ENCODE measurements at regions not wholly inside any gene's neighbourhood (a gene's known extent, or its start where the extent isn't known, plus 50 kb on each side); places are given as distances from the start of the nearest gene placed in this dataset.

GRCh38 chr12:91563011-91563765 is 380.6 kb upstream of the DCN start:
- no peak for TF ChIP-seq CTCF (IDR thresholded peaks at IDR 0.05)
- no peak for DNase-seq (ENCODE audit: low spot score)
- peaks cover 12% of the 10 kb centered on the region for H3K4me1 Mint-ChIP-seq (ENCODE audit: low read depth)
- peaks cover 21% of the 10 kb centered on the region for H3K9me3 Mint-ChIP-seq (ENCODE audit: low read depth)
- peaks cover 10% of the 10 kb centered on the region for H3K36me3 Mint-ChIP-seq (ENCODE audit: low read depth)
- no peak overlapping the region for H3K4me3 Mint-ChIP-seq (ENCODE audit: unreplicated experiment)
- H3K27me3 Mint-ChIP-seq (ENCODE audit: low read depth) = no peaks in the 10 kb centered on the region
- H3K27ac Mint-ChIP-seq (ENCODE audit: unreplicated experiment) = no peak overlapping the region

GRCh38 chr12:91562476-91562875 is 379.9 kb upstream of the DCN start:
- DNase-seq (ENCODE audit: low spot score) = no peak
- no peaks in the 10 kb centered on the region for H3K27me3 Mint-ChIP-seq (ENCODE audit: low read depth)
- no peak overlapping the region for H3K27ac Mint-ChIP-seq (ENCODE audit: unreplicated experiment)
- TF ChIP-seq CTCF (IDR thresholded peaks at IDR 0.05) = no peak
- H3K4me1 Mint-ChIP-seq (ENCODE audit: low read depth) = peaks cover 12% of the 10 kb centered on the region
- H3K36me3 Mint-ChIP-seq (ENCODE audit: low read depth) = peaks cover 13% of the 10 kb centered on the region
- H3K9me3 Mint-ChIP-seq (ENCODE audit: low read depth) = peaks cover 25% of the 10 kb centered on the region
- H3K4me3 Mint-ChIP-seq (ENCODE audit: unreplicated experiment) = no peak overlapping the region

GRCh38 chr12:91561958-91562325 is 379.3 kb upstream of the DCN start:
- no peak for TF ChIP-seq CTCF (IDR thresholded peaks at IDR 0.05)

GRCh38 chr12:91561301-91561957 is 378.8 kb upstream of the DCN start:
- TF ChIP-seq CTCF (IDR thresholded peaks at IDR 0.05) = no peak
- Mint-ChIP-seq H3K4me1 (ENCODE audit: low read depth) (peaks cover 6% of the 10 kb centered on the region), H3K27ac (ENCODE audit: unreplicated experiment) (no peak overlapping the region), H3K27me3 (ENCODE audit: low read depth) (no peaks in the 10 kb centered on the region), H3K4me3 (ENCODE audit: unreplicated experiment) (no peak overlapping the region), H3K9me3 (ENCODE audit: low read depth) (peaks cover 25% of the 10 kb centered on the region), H3K36me3 (ENCODE audit: low read depth) (peaks cover 13% of the 10 kb centered on the region)
- DNase-seq (ENCODE audit: low spot score) = no peak

More at GRCh38 chr12:91561958-91562325, 379.3 kb upstream of the DCN start:
- Mint-ChIP-seq H3K4me1 (ENCODE audit: low read depth) (peaks cover 10% of the 10 kb centered on the region), H3K27me3 (ENCODE audit: low read depth) (no peaks in the 10 kb centered on the region), H3K4me3 (ENCODE audit: unreplicated experiment) (no peak overlapping the region), H3K36me3 (ENCODE audit: low read depth) (peaks cover 13% of the 10 kb centered on the region), H3K27ac (ENCODE audit: unreplicated experiment) (no peak overlapping the region), H3K9me3 (ENCODE audit: low read depth) (peaks cover 25% of the 10 kb centered on the region)
- no peak for DNase-seq (ENCODE audit: low spot score)

GRCh38 chr12:91556909-91557308 is 374.3 kb upstream of the DCN start:
- no peak overlapping the region for H3K4me3 Mint-ChIP-seq (ENCODE audit: unreplicated experiment)
- H3K27me3 Mint-ChIP-seq (ENCODE audit: low read depth) = no peaks in the 10 kb centered on the region
- no peaks in the 10 kb centered on the region for H3K4me1 Mint-ChIP-seq (ENCODE audit: low read depth)
- no peak for DNase-seq (ENCODE audit: low spot score)
- peaks cover 25% of the 10 kb centered on the region for H3K9me3 Mint-ChIP-seq (ENCODE audit: low read depth)
- no peak overlapping the region for H3K27ac Mint-ChIP-seq (ENCODE audit: unreplicated experiment)
- H3K36me3 Mint-ChIP-seq (ENCODE audit: low read depth) = peaks cover 13% of the 10 kb centered on the region
- TF ChIP-seq CTCF (IDR thresholded peaks at IDR 0.05) = no peak
